ENCODE measurements at regions not wholly inside any gene's neighbourhood (a gene's known extent, or its start where the extent isn't known, plus 50 kb on each side); places are given as distances from the start of the nearest gene placed in this dataset.

GRCh38 chrX:141301017-141301416, 58.7 kb upstream of the SPANXC start:
- no peak for TF ChIP-seq CTCF (IDR thresholded peaks at IDR 0.05; ENCODE audit: insufficient read depth, low read length, severe bottlenecking)
- Histone ChIP-seq H3K27me3 (ENCODE audit: control insufficient read depth, insufficient read depth, low read length) (no peaks in the 10 kb centered on the region), H3K36me3 (ENCODE audit: control insufficient read depth, insufficient read depth, low read length) (no peaks in the 10 kb centered on the region), H3K4me3 (ENCODE audit: low read depth, low read length) (no peak overlapping the region)
- FAIRE-seq, result no peak
- no peak for DNase-seq (ENCODE audit: low read depth)
